ENCODE measurements at regions not wholly inside any gene's neighbourhood (a gene's known extent, or its start where the extent isn't known, plus 50 kb on each side); places are given as distances from the start of the nearest gene placed in this dataset.

GRCh38 chr22:49639956-49640355, 187.7 kb downstream of the BRD1 start:
- Histone ChIP-seq H3K79me2 (ENCODE audit: insufficient read depth, low read length) (no peaks in the 10 kb centered on the region), H3K4me2 (ENCODE audit: low read depth, low read length) (no peak overlapping the region), H3K9me3 (ENCODE audit: low read length) (no peaks in the 10 kb centered on the region), H3K9ac (ENCODE audit: insufficient read depth, low read depth, low read length) (no peak overlapping the region), H3K36me3 (replicated peaks in 1 of 2; ENCODE audit: control insufficient read depth in 1 of 2, insufficient read depth in 2 of 2, low read length in 2 of 2) (no peaks in the 10 kb centered on the region), H3K27ac (ENCODE audit: extremely low read length, insufficient read depth, low read length) (no peak overlapping the region), H3K4me1 (ENCODE audit: insufficient read depth, low read length) (no peaks in the 10 kb centered on the region), H3K4me3 (replicated peaks in 1 of 3; ENCODE audit: insufficient read depth in 1 of 3, low read depth in 2 of 3, low read length in 3 of 3) (no peak overlapping the region), H3K27me3 (ENCODE audit: control insufficient read depth in 1 of 2, insufficient read depth in 2 of 2, low read length in 2 of 2) (peaks cover 12 to 61% of the 10 kb centered on the region in 2 experiments), H4K20me1 (ENCODE audit: insufficient read depth, low read length) (peaks cover 9% of the 10 kb centered on the region; the same call in 1 of the 2 replicates), H2AFZ (ENCODE audit: low read length) (no peak overlapping the region)
- in situ Hi-C loops (cut with HindIII; ENCODE audit: extremely low pct_ligation_motif_present, low pct_unique_long_range_greater_than_20kb) (no loop called here), intact Hi-C loops (cut with micrococcal nuclease; ENCODE audit: unreplicated experiment) (no loop called here)
- POLR2A ChIA-PET, result no interaction called here
- WGBS (ENCODE audit: low lambda C conversion rate), result 34% methylated on average over 5 of the region's 12 CpGs
- BruUV-seq (replicated peaks), result no TSS peak
- ATAC-seq (no peak), FAIRE-seq (no peak), DNase-seq (ENCODE audit: low spot score) (no peak)
- CTCF ChIA-PET (ENCODE audit: low intra/inter-chr PET ratio, low total read pairs), result no interaction called here
- TF ChIP-seq ZNF546 (CRISPR knock-in tag; conservative IDR thresholded peaks at IDR 0.05) (no peak), ETV6 (CRISPR knock-in tag; conservative IDR thresholded peaks at IDR 0.05) (no peak), KLF11 (CRISPR knock-in tag; IDR thresholded peaks at IDR 0.05) (no peak), ZBTB38 (CRISPR knock-in tag; IDR thresholded peaks at IDR 0.05) (no peak), ZNF224 (CRISPR knock-in tag; IDR thresholded peaks at IDR 0.05) (no peak), ZNF30 (CRISPR knock-in tag; IDR thresholded peaks at IDR 0.05) (no peak), CBX1 (IDR thresholded peaks at IDR 0.05; ENCODE audit: low read depth) (no peak), EZH2 (conservative IDR thresholded peaks at IDR 0.05; ENCODE audit: low read depth, low read length) (no peak), HMGXB3 (CRISPR knock-in tag; IDR thresholded peaks at IDR 0.05; ENCODE audit: borderline replicate concordance) (no peak), RERE (CRISPR knock-in tag; IDR thresholded peaks at IDR 0.05; ENCODE audit: low read depth) (no peak), ARNT (IDR thresholded peaks at IDR 0.05) (no peak), ZNF766 (CRISPR knock-in tag; IDR thresholded peaks at IDR 0.05; ENCODE audit: borderline replicate concordance) (no peak), RXRA (CRISPR knock-in tag; IDR thresholded peaks at IDR 0.05) (no peak), ZNF335 (CRISPR knock-in tag; IDR thresholded peaks at IDR 0.05) (no peak), ZNF513 (CRISPR knock-in tag; conservative IDR thresholded peaks at IDR 0.05) (no peak), YEATS4 (CRISPR knock-in tag; IDR thresholded peaks at IDR 0.05; ENCODE audit: borderline replicate concordance) (no peak)

Data from HepG2 (cell line).